Ascending aorta (tissue), 2 donors: ENCODE measurements at regions not wholly inside any gene's neighbourhood (a gene's known extent, or its start where the extent isn't known, plus 50 kb on each side); places are given as distances from the start of the nearest gene placed in this dataset.

ENCODE experiments used
- DNase-seq, 2 donors: peaks; one replicate each; pipeline ENCODE4 v3.0.0-alpha.2; 2019; ENCODE audit warnings: low spot score in 2 of 2
- H3K27ac ChIP-seq, 2 donors: fragments of 200-600 bp; sonication (generic); one replicate each; pipeline ENCODE4 v1.5.1; 2016 to 2017; ENCODE audit warnings: mild to moderate bottlenecking in 1 of 2
- H3K27me3 ChIP-seq: fragments of 200-600 bp; sonication (generic); one replicate; pipeline ENCODE4 v1.5.1; 2017
- H3K36me3 ChIP-seq, 2 donors: fragments of 200-600 bp; sonication (generic); one replicate each; pipeline ENCODE4 v1.5.1; 2016
- H3K4me1 ChIP-seq, 2 donors: fragments of 200-600 bp; sonication (generic); one replicate each; pipeline ENCODE4 v1.5.1; 2016 to 2017; ENCODE audit warnings: mild to moderate bottlenecking in 1 of 2
- H3K4me3 ChIP-seq, 2 donors: fragments of 200-600 bp; sonication (generic); one replicate each; pipeline ENCODE4 v1.5.1; 2016 to 2017; ENCODE audit warnings: mild to moderate bottlenecking in 1 of 2
- H3K9me3 ChIP-seq, 2 donors: fragments of 200-600 bp; sonication (generic); one replicate each; pipeline ENCODE4 v1.5.1; 2016
- intact Hi-C: fragments of 100-400 bp; cut with DNase I; formaldehyde crosslinking; loops from one replicate; pipeline ENCODE4 v1.15.1; 2023
- TF ChIP-seq, protein P1 (sequence below), 3 experiments: fragments of 200-600 bp in 2 of 3; fragments of 450-650 bp in 1 of 3; sonication (generic) in 2 of 3; IDR thresholded peaks; one replicate each; pipeline ENCODE4 v1.5.1; 2016 to 2019; ENCODE audit warnings: antibody characterized with exemption in 3 of 3, mild to moderate bottlenecking in 1 of 3, moderate library complexity in 1 of 3

DNA sequence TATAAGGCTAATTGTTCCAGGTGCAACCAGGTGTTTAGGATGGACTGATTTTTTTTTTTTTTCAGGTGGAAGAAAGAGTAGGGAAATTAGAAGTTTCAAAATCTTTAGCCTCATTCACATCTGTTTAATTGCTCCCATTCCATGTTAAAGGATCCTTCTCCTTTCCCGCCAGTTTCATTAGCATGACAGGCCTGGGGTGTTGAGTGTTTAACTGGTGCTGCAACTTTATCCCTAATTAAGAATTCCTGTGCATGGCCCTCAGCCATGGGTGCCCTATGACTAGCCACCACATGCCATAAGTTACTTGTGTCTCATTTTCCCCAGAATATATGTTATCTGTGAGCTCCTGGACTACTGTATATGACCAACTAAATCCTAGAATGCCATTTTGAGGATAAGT is 501.4 kb downstream of the NSUN3 start:
- Histone ChIP-seq H3K4me3 (no peak overlapping the region), H3K27ac (no peak overlapping the region), H3K36me3 (no peaks in the 10 kb centered on the region), H3K27me3 (no peaks in the 10 kb centered on the region), H3K4me1 (no peaks in the 10 kb centered on the region), H3K9me3 (no peaks in the 10 kb centered on the region)
- DNase-seq, result no peak
- TF ChIP-seq, protein P1, sequence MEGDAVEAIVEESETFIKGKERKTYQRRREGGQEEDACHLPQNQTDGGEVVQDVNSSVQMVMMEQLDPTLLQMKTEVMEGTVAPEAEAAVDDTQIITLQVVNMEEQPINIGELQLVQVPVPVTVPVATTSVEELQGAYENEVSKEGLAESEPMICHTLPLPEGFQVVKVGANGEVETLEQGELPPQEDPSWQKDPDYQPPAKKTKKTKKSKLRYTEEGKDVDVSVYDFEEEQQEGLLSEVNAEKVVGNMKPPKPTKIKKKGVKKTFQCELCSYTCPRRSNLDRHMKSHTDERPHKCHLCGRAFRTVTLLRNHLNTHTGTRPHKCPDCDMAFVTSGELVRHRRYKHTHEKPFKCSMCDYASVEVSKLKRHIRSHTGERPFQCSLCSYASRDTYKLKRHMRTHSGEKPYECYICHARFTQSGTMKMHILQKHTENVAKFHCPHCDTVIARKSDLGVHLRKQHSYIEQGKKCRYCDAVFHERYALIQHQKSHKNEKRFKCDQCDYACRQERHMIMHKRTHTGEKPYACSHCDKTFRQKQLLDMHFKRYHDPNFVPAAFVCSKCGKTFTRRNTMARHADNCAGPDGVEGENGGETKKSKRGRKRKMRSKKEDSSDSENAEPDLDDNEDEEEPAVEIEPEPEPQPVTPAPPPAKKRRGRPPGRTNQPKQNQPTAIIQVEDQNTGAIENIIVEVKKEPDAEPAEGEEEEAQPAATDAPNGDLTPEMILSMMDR (IDR thresholded peaks at IDR 0.05), result no peak
- intact Hi-C loops, result no loop called here

DNA sequence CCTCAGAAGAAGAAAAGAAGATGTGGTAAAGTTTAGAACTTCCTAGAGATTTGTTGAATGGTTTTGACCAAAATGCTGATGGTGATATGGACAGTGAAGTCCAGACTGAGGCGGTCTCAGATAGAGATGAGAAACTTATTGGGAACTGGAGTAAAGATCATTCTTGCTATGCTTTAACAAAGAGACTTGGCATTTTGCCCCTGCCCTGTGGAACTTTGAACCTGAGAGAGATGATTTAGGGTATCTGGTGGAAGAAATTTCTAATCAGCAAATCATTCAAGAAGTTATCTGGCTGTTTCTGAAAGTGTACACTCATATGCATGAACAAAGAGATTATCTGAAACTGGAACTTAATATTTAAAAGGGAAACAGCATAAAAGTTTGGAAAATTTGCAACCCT is 505.2 kb downstream of the NSUN3 start:
- no peak overlapping the region for H3K4me3 ChIP-seq
- H3K27me3 ChIP-seq, result no peaks in the 10 kb centered on the region
- intact Hi-C loops, result no loop called here
- no peaks in the 10 kb centered on the region for H3K4me1 ChIP-seq
- no peaks in the 10 kb centered on the region for H3K9me3 ChIP-seq
- DNase-seq, result no peak
- TF ChIP-seq, protein P1 (IDR thresholded peaks at IDR 0.05), result no peak
- H3K36me3 ChIP-seq, result no peaks in the 10 kb centered on the region
- no peak overlapping the region for H3K27ac ChIP-seq

DNA sequence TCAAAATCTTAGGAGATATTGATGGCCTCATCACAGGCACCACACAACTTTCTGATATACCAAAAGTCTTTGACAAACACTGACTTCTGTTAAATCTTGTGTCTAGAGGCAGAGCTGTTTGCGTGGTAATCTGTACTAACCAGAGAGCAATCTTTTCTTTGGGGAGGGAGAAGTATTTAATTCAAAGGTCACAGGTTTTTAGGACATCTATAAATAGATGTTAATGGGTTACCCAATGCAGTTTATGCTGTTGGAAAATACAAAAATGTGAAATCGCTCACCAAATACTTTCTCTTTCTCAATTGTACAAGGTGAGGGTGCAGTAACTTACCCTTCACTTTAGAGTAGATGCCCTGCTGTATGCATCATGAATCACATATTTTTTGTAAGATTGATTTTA is 510.5 kb downstream of the NSUN3 start:
- no peaks in the 10 kb centered on the region for H3K9me3 ChIP-seq
- H3K4me1 ChIP-seq, result no peaks in the 10 kb centered on the region
- no peak overlapping the region for H3K27ac ChIP-seq
- H3K27me3 ChIP-seq, result no peaks in the 10 kb centered on the region
- no peak for DNase-seq
- H3K4me3 ChIP-seq, result no peak overlapping the region
- TF ChIP-seq, protein P1 (IDR thresholded peaks at IDR 0.05), result no peak
- intact Hi-C loops, result no loop called here
- no peaks in the 10 kb centered on the region for H3K36me3 ChIP-seq

DNA sequence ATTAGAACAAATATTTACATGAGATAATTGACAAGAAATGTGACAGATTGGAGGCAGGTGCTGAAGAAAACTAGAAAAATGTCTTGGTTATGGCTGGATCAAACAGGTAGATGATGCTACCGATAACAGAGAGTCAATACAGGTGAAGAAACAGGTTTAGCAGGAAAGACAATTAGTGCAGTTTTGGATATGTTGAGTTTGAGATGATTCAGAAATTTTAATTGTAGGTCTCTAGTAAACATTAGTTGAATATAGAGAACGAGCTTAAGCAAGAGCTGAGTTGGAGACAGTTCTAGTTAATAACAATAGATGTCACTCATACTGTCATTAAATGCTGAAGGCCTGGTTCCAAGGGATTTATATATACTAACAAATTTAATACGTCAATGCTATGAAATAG is 524.4 kb downstream of the NSUN3 start:
- DNase-seq, result no peak
- Histone ChIP-seq H3K4me3 (no peak overlapping the region), H3K9me3 (no peaks in the 10 kb centered on the region), H3K27me3 (no peaks in the 10 kb centered on the region), H3K36me3 (no peaks in the 10 kb centered on the region), H3K4me1 (no peaks in the 10 kb centered on the region), H3K27ac (no peak overlapping the region)
- intact Hi-C loops, result no loop called here
- TF ChIP-seq, protein P1 (IDR thresholded peaks at IDR 0.05), result no peak

DNA sequence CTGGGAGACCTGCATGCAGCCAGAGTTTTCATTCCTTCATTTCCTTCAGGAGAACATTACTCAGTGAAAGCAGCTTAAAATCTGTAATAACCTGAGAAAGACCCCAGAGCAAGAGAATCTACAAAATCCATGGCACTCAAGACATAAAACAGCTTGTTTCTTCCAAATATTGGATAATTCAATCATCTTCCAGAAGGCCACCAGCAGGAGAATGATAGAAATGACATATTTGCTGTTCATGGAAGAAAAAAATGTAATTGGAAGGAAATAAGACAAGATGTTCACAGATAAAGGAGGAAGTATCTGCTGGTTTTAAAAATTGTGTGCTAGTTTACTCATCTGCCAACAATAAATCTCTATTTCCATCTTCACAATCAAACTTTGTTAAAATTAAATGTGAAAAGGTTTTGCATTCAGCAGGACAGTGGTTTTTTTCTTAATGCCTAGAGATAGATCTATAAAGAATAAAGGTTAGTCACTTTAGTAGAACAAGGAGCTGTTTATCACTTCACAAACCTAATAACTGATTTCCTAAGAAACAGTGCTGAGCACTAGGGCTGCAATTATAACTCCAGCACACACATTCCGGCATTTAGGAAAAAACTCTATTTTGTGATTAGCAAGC is 530.8 kb downstream of the NSUN3 start:
- no peak for DNase-seq
- no peak overlapping the region for H3K4me3 ChIP-seq
- H3K36me3 ChIP-seq, result no peaks in the 10 kb centered on the region
- no peaks in the 10 kb centered on the region for H3K4me1 ChIP-seq
- H3K27ac ChIP-seq, result no peak overlapping the region
- intact Hi-C loops, result no loop called here
- H3K9me3 ChIP-seq, result no peaks in the 10 kb centered on the region
- no peaks in the 10 kb centered on the region for H3K27me3 ChIP-seq
- TF ChIP-seq, protein P1 (IDR thresholded peaks at IDR 0.05), result no peak

DNA sequence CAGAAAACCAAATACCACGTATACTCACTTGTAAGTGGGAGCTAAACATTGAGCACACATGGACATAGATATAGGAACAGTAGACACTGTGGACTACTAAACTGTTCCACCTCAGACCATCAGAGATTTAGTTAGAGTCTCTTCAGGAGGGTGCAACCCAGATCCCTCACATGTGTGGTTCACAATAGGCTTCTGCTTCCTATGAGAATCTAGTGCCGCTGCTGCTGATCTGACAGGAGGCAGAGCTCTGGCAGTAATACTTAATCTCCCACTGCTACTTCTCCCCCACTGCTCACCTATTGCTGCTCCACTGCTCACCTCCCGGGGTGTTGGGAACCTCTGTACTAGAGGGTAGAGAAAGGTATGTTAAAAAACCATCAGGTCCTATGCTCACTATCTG is 533.3 kb downstream of the NSUN3 start:
- Histone ChIP-seq H3K9me3 (no peaks in the 10 kb centered on the region), H3K36me3 (no peaks in the 10 kb centered on the region), H3K27me3 (no peaks in the 10 kb centered on the region), H3K27ac (no peak overlapping the region), H3K4me1 (no peaks in the 10 kb centered on the region), H3K4me3 (no peak overlapping the region)
- no peak for DNase-seq
- intact Hi-C loops, result no loop called here
- TF ChIP-seq, protein P1 (IDR thresholded peaks at IDR 0.05), result no peak
